Esophagus (tissue), 2 donors: ENCODE measurements at regions not wholly inside any gene's neighbourhood (a gene's known extent, or its start where the extent isn't known, plus 50 kb on each side); places are given as distances from the start of the nearest gene placed in this dataset.

Experiments used
- H3K27ac ChIP-seq, 2 donors: one replicate each; pipeline ENCODE4 v1.5.1; 2013; ENCODE audit warnings: low read depth in 2 of 2, mild to moderate bottlenecking in 2 of 2, inconsistent platforms in 1 of 2, low read length in 1 of 2, moderate library complexity in 1 of 2
- H3K27me3 ChIP-seq, 2 donors: one replicate each; pipeline ENCODE4 v1.6.1; 2013; ENCODE audit warnings: low read length in 2 of 2, control low read depth in 1 of 2, mild to moderate bottlenecking in 1 of 2; ENCODE audit not compliant: insufficient read depth in 2 of 2, control insufficient read depth in 1 of 2
- H3K36me3 ChIP-seq, 2 donors: one replicate each; pipeline ENCODE4 v1.6.1; 2013; ENCODE audit warnings: low read length in 1 of 2; ENCODE audit not compliant: control insufficient read depth in 2 of 2, insufficient read depth in 2 of 2
- H3K4me1 ChIP-seq, 2 donors: one replicate each; pipeline ENCODE4 v1.6.1; 2013; ENCODE audit warnings: low read length in 1 of 2; ENCODE audit not compliant: control insufficient read depth in 2 of 2, insufficient read depth in 2 of 2
- H3K4me3 ChIP-seq, 2 donors: one replicate each; pipeline ENCODE4 v1.5.1; 2013; ENCODE audit warnings: low read length in 2 of 2, mild to moderate bottlenecking in 2 of 2, low read depth in 1 of 2, moderate library complexity in 1 of 2
- H3K9me3 ChIP-seq, 2 donors: one replicate each; pipeline ENCODE4 v1.6.1; 2013; ENCODE audit warnings: mild to moderate bottlenecking in 2 of 2, low read depth in 1 of 2, low read length in 1 of 2, moderate library complexity in 1 of 2; ENCODE audit not compliant: control insufficient read depth in 2 of 2, insufficient read depth in 1 of 2
- WGBS, 2 donors: extraction: QIAGEN DNeasy Blood & Tissue Kit; methylation state at CpG; one replicate each; pipeline ENCODE4 v1.1.7; 2013; 5-methylcytosine and 5-hydroxymethylcytosine counted together
- donor health status: healthy with polysubstance abuse.
- donor health status: Bipolar disorder and iron deficiency.

DNA sequence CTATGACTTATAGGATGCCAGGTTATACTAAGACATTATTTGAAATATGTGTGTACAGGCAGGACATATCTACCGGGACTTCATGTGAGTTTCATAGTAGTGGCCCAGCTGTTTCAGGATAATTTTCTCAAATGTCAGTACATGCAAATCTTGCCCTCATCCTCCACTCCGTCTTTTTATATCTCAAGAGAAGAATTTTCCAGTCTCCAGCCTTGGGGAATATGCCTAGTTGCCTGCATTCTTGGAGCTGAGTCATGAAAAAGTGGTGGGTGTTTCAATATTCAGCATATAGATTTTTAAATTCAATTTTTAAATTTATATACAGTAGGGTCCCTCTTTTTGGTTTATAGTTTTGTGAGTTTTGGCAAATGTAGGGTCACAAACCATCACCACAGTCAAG, 236.7 kb downstream of the OTUD1 start:
- H3K27me3 ChIP-seq: no peaks in the 10 kb centered on the region
- H3K4me1 ChIP-seq: no peaks in the 10 kb centered on the region
- no peak overlapping the region for H3K27ac ChIP-seq
- no peak overlapping the region for H3K4me3 ChIP-seq
- no peaks in the 10 kb centered on the region for H3K36me3 ChIP-seq
- WGBS, 2 donors: 67 to 71% methylated on average over 2 of the region's 2 CpGs
- no peaks in the 10 kb centered on the region for H3K9me3 ChIP-seq

DNA sequence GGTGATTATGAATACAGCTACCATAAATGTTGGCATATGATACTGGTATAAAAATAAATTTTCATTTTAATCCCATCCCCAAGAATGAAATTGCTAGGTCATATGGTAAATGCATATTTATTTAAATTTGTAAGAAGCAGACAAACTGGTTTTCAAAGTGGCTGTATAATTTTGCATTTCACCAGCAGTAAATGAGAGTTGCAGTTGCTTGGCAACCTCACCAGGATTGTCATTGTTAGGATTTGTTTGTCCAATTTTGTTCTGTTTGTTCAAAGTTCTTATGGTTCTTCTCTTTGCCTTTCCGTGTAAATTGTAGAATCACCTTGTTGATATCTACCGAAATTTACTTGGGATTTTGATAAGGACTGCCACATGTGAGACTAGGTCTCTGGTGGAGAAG, 237.4 kb downstream of the OTUD1 start:
- Histone ChIP-seq H3K36me3 (no peaks in the 10 kb centered on the region), H3K4me3 (no peak overlapping the region), H3K27me3 (no peaks in the 10 kb centered on the region), H3K27ac (no peak overlapping the region), H3K9me3 (no peaks in the 10 kb centered on the region), H3K4me1 (no peaks in the 10 kb centered on the region)
- WGBS, 2 donors: 57 to 59% methylated on average over 2 of the region's 2 CpGs

DNA sequence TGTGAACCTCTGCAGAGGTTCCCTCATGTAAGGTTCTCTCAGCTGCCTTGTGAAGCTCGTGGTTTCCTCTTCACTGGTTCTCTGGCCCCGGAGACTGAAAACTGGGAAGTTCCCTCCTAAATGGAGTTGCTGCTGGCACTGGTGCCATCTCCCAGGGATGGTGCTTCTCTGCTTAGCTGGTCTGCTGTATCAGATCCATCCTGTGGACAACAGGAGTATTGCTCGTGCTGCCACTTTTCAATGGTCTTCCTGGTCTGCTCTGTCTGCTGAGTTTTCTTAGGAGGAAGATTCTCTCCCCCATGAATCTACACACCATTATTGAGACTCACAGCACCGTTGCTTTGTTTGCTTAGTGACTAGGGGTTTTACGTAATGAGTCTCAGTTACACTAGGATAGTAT, 247.8 kb downstream of the OTUD1 start:
- no peaks in the 10 kb centered on the region for H3K9me3 ChIP-seq

DNA sequence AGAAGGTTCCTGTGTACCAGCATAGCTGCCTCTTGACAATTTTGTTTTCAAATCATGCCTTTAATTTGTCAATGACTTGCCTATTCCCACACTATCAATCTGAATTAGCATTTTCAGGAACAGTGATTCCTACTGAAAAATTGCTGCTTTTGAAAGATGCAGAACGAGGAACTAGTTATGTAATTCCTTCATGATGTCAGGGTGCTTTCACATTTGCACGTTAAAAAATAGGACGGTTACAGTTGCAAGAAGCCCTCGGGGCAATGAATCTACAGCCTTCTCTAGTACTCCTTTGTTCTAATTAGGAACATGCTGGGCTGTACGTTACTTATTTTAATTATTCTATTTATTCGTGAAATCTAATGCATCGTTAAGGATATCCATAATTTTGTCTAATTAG, 253.9 kb downstream of the OTUD1 start:
- WGBS, 2 donors: 25 to 36% methylated on average over 7 of the region's 7 CpGs
- no peak overlapping the region for H3K27ac ChIP-seq
- no peaks in the 10 kb centered on the region for H3K4me1 ChIP-seq
- no peaks in the 10 kb centered on the region for H3K9me3 ChIP-seq
- no peak overlapping the region for H3K4me3 ChIP-seq
- H3K27me3 ChIP-seq: peaks cover 6 to 25% of the 10 kb centered on the region in 2 donors
- no peaks in the 10 kb centered on the region for H3K36me3 ChIP-seq

More for the DNA sequence above, 247.8 kb downstream of the OTUD1 start:
- H3K4me1 ChIP-seq: no peaks in the 10 kb centered on the region
- 60 to 67% methylated on average over 5 of the region's 5 CpGs for WGBS, 2 donors
- no peaks in the 10 kb centered on the region for H3K36me3 ChIP-seq
- H3K4me3 ChIP-seq: no peak overlapping the region
- H3K27ac ChIP-seq: no peak overlapping the region
- no peaks in the 10 kb centered on the region for H3K27me3 ChIP-seq

DNA sequence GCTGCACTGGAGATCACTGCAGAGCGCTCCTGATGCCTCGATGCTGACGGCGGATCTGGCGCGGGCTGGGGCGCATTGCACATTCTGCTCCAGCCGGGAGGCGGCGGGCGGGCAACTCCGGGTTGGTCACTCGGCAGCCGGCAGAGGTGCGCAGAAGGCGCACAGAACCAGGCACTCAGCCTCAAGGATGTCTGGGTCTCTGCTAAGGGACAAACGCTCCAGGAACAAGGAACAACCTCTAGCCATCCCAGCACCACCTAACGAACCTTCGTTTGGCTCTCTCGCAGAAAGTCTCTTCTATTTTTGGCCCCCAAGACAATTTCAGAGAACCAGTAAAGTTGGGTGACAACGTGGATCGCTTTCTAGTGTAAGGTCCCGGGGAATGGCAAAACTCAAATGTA, 254.6 kb downstream of the OTUD1 start:
- Histone ChIP-seq H3K27ac (no peak overlapping the region), H3K4me1 (no peaks in the 10 kb centered on the region), H3K36me3 (no peaks in the 10 kb centered on the region), H3K9me3 (no peaks in the 10 kb centered on the region), H3K27me3 (peaks cover 6 to 25% of the 10 kb centered on the region in 2 donors), H3K4me3 (no peak overlapping the region)
- WGBS, 2 donors: 2 to 3% methylated on average over 23 of the region's 23 CpGs

DNA sequence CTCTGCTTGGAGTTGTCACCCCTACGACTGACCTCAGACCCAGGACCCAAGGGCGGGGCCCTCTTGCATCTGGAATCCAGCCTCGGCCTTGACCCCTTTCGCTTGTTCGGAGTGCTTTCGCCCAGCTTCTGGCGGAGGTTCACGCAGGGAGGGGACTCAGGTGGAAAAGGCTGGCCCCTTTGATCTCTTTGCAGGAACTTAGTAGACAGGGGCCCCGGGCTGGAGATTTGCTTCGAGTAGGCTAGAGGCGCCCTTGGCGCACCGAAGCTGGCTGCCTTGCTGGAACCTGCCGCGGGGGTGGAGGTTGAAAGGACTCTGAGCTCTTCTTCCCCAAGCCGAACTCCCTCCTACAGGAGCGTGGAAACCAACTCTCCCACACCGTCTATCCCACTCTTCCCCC, 255.1 kb downstream of the OTUD1 start:
- Histone ChIP-seq H3K4me1 (no peaks in the 10 kb centered on the region), H3K4me3 (no peak overlapping the region), H3K36me3 (no peaks in the 10 kb centered on the region), H3K27ac (no peak overlapping the region), H3K27me3 (peaks cover 6 to 25% of the 10 kb centered on the region in 2 donors), H3K9me3 (no peaks in the 10 kb centered on the region)
- WGBS, 2 donors: 3 to 4% methylated on average over 18 of the region's 18 CpGs

DNA sequence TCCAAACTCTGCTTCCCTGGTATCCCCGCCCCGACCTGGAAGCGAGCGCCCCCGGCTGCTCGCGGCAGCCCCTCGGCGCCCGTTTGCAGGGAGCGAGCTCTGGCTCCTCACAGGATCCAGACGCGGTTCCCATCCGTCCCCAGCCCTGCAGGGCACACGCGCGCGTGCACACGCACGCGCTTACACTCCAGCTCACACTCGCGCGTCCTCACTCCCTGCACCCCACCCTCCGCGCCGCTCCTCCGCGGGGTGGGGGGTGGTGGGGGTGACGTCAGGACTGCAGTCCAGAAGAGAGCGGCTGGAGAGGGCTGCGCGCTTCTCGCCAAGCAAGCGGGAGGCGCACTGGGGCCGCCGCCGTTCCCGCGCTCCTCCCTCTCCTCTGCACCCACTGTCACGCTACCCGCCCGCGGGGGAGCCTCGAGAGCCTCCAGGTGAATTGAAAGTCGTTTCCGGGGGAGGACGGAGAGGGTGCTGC, 255.6 kb downstream of the OTUD1 start:
- H3K4me3 ChIP-seq: peak overlapping the region in 1 of 2 donors; percentile 31
- H3K27ac ChIP-seq: no peak overlapping the region
- H3K9me3 ChIP-seq: no peaks in the 10 kb centered on the region
- H3K4me1 ChIP-seq: no peaks in the 10 kb centered on the region
- 1 to 2% methylated on average over 48 to 49 of the region's 49 CpGs for WGBS, 2 donors
- H3K27me3 ChIP-seq: peaks cover 6 to 25% of the 10 kb centered on the region in 2 donors
- H3K36me3 ChIP-seq: no peaks in the 10 kb centered on the region

DNA sequence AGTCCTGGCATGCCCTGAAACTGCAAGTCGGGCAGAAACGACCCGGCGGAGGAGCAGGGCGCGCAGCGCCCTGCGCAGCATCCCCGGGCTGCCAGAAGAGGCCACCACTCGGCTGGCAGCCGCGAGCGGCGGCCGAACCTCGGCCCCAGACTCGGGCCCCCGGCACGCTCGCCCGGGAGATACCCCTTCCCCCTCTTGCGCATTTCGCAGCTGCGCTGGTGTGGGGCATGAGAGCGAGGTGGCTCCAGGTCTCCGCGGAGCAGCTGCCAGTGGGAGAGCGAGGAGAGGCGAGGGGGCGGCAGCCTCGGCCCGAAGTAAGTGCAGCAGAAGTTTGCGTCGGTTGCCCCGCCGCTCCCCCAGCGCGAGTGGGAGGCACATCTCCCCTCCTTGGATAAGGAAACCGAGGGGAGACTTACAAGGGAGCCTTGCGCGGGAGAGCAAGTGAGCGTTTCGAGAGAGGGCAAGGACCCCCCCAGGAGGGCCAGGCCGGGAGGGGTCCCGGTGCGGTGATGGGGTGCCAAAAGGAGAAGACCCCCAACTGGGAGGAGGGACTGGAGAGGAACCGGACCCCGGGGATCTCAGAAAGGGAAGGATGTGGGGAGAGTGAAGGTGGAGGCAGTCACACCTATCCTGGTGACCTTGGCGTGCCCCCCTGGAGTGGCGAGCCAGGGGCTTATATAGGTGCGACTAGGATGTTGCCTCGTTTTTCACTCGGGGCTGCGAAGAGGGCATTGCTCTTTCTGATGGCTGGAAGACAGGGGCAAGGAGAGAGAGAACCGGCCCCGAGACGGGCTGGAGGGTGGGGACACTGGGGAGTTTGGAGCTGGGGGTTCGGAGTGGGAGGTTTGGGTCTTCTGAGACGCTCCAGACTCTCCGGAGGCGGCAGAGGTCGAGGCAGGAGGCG, 256.3 kb downstream of the OTUD1 start:
- 2% methylated on average over 59 to 63 of the region's 63 CpGs for WGBS, 2 donors
- no peaks in the 10 kb centered on the region for H3K9me3 ChIP-seq
- H3K27me3 ChIP-seq: peaks cover 6 to 25% of the 10 kb centered on the region in 2 donors
- H3K4me1 ChIP-seq: no peaks in the 10 kb centered on the region
- H3K36me3 ChIP-seq: no peaks in the 10 kb centered on the region
- peak overlapping the region in 1 of 2 donors; percentile 31 for H3K4me3 ChIP-seq
- no peak overlapping the region for H3K27ac ChIP-seq

DNA sequence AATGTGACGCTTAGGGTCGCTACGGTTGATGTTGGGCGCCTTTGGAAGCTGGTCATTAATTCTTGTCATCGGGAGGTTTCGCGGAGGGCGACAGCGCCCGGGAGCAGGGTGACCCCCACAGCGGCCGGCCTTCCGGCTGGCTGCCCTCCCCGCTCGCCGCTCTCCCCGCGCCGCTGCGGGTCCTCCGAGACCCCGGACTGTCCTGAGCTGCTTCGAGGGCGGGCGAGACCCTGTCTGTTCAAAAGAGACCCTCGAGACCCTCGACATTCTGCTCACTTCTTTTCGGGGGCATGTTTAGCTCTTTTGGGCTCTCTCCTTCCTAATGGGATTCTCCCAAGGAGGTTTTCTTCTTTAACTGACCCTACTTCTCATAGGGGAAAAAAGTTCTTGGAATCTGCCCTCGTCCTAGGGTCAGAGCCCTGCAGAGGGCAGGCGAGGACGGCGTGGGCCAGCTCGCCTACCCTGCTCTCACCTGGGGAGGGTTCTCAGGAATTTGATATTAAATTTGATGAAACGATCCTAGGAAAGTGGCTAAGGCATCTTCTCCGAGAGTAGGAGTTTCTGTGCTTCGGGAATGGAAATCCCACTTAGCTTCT, 257.0 kb downstream of the OTUD1 start:
- no peak overlapping the region for H3K4me3 ChIP-seq
- no peak overlapping the region for H3K27ac ChIP-seq
- H3K9me3 ChIP-seq: no peaks in the 10 kb centered on the region
- peaks cover 6 to 25% of the 10 kb centered on the region in 2 donors for H3K27me3 ChIP-seq
- no peaks in the 10 kb centered on the region for H3K4me1 ChIP-seq
- 9 to 10% methylated on average over 35 to 36 of the region's 36 CpGs for WGBS, 2 donors
- no peaks in the 10 kb centered on the region for H3K36me3 ChIP-seq
